Liver (tissue), 8 donors: ENCODE measurements at regions not wholly inside any gene's neighbourhood (a gene's known extent, or its start where the extent isn't known, plus 50 kb on each side); places are given as distances from the start of the nearest gene placed in this dataset.

Experiments
- DNase-seq: peaks from one replicate; pipeline ENCODE4 v3.0.0-alpha.2; 2017; ENCODE audit warnings: low spot score
- H3K27ac ChIP-seq, 2 donors: one replicate each; pipeline ENCODE4 v1.7.0; 2013; ENCODE audit warnings: inconsistent platforms in 2 of 2, low read length in 2 of 2, control low read depth in 1 of 2, low read depth in 1 of 2, mild to moderate bottlenecking in 1 of 2
- H3K27me3 ChIP-seq, 4 donors: one replicate each; pipeline versions ENCODE4 v1.6.1 to v1.7.0; 2013; ENCODE audit warnings: low read length in 3 of 4, inconsistent platforms in 1 of 4, mild to moderate bottlenecking in 1 of 4, moderate library complexity in 1 of 4; ENCODE audit not compliant: control insufficient read depth in 4 of 4, insufficient read depth in 4 of 4
- H3K36me3 ChIP-seq, 4 donors: one replicate each; pipeline versions ENCODE4 v1.6.1 to v1.7.0; 2013; ENCODE audit warnings: low read length in 3 of 4, mild to moderate bottlenecking in 3 of 4, low read depth in 1 of 4, moderate library complexity in 1 of 4; ENCODE audit not compliant: control insufficient read depth in 4 of 4, insufficient read depth in 3 of 4
- H3K4me1 ChIP-seq, 4 donors: one replicate each; pipeline versions ENCODE4 v1.6.1 to v1.7.0; 2013; ENCODE audit warnings: low read length in 3 of 4, mild to moderate bottlenecking in 3 of 4, moderate library complexity in 1 of 4; ENCODE audit not compliant: control insufficient read depth in 4 of 4, insufficient read depth in 4 of 4
- H3K4me3 ChIP-seq, 3 donors: one replicate each; pipeline versions ENCODE4 v1.6.1 to v1.7.0; 2013; ENCODE audit warnings: low read length in 3 of 3, control low read depth in 1 of 3, low read depth in 1 of 3, mild to moderate bottlenecking in 1 of 3
- H3K9ac ChIP-seq, 2 donors: one replicate each; pipeline ENCODE4 v1.7.0; 2013; ENCODE audit warnings: low read length in 2 of 2, mild to moderate bottlenecking in 2 of 2, moderate library complexity in 2 of 2, control low read depth in 1 of 2, low read depth in 1 of 2
- H3K9me3 ChIP-seq, 4 donors: one replicate each; pipeline versions ENCODE4 v1.6.1 to v1.7.0; 2013; ENCODE audit warnings: low read length in 3 of 4; ENCODE audit not compliant: control insufficient read depth in 4 of 4
- EGR1 ChIP-seq, 2 donors: IDR thresholded peaks; 2 replicates each; pipeline ENCODE4 v1.6.1; 2016 to 2018; ENCODE audit warnings: antibody characterized with exemption in 2 of 2, low read depth in 2 of 2
- FOXA1 ChIP-seq: IDR thresholded peaks from 2 replicates; pipeline ENCODE4 v1.6.1; 2016; ENCODE audit warnings: antibody characterized with exemption
- FOXA2 ChIP-seq: IDR thresholded peaks from 2 replicates; pipeline ENCODE4 v1.6.1; 2016; ENCODE audit warnings: antibody characterized with exemption
- GABPA ChIP-seq, 2 donors: IDR thresholded peaks in 1 of 2; conservative IDR thresholded peaks in 1 of 2; 2 replicates each; pipeline ENCODE4 v1.6.1; 2016; ENCODE audit warnings: antibody characterized with exemption in 2 of 2, mild to moderate bottlenecking in 1 of 2, moderate library complexity in 1 of 2
- HNF4A ChIP-seq, 2 donors: conservative IDR thresholded peaks; 2 replicates each; pipeline ENCODE4 v1.6.1; 2016; ENCODE audit warnings: antibody characterized with exemption in 2 of 2, mild to moderate bottlenecking in 2 of 2
- HNF4G ChIP-seq: IDR thresholded peaks from 2 replicates; pipeline ENCODE4 v1.6.1; 2016; ENCODE audit warnings: antibody characterized with exemption
- JUND ChIP-seq, 2 donors: IDR thresholded peaks; 2 replicates each; pipeline ENCODE4 v1.6.1; 2016; ENCODE audit warnings: antibody characterized with exemption in 2 of 2
- RAD21 ChIP-seq, 2 donors: IDR thresholded peaks; 2 replicates each; pipeline ENCODE4 v1.6.1; 2016; ENCODE audit warnings: antibody characterized with exemption in 2 of 2, mild to moderate bottlenecking in 2 of 2
- RXRA ChIP-seq, 2 donors: IDR thresholded peaks; 2 replicates each; pipeline ENCODE4 v1.6.1; 2017 to 2018; ENCODE audit warnings: antibody characterized with exemption in 2 of 2, mild to moderate bottlenecking in 1 of 2
- SP1 ChIP-seq: IDR thresholded peaks from 2 replicates; pipeline ENCODE4 v1.6.1; 2018; ENCODE audit warnings: antibody characterized with exemption, mild to moderate bottlenecking
- YY1 ChIP-seq: IDR thresholded peaks from 2 replicates; pipeline ENCODE4 v1.6.1; 2016; ENCODE audit warnings: antibody characterized with exemption, mild to moderate bottlenecking
- WGBS: extraction: QIAGEN DNeasy Blood & Tissue Kit; methylation state at CpG from one replicate; pipeline ENCODE4 v1.1.7; 2013; 5-methylcytosine and 5-hydroxymethylcytosine counted together
- TF ChIP-seq, protein P1 (sequence below): fragments of 150-350 bp; IDR thresholded peaks from 2 replicates; pipeline ENCODE4 v1.5.1; 2017; ENCODE audit warnings: improper control_type of control experiment, low read depth, low read length; ENCODE audit not compliant: missing input control
- TF ChIP-seq, protein P2 (sequence below): IDR thresholded peaks from 2 replicates; pipeline ENCODE4 v1.6.1; 2016; ENCODE audit warnings: antibody characterized with exemption
- TF ChIP-seq, protein P3 (sequence below): IDR thresholded peaks from 2 replicates; pipeline ENCODE4 v1.6.1; 2016; ENCODE audit warnings: antibody characterized with exemption
- TF ChIP-seq, protein P4 (sequence below): IDR thresholded peaks from 2 replicates; pipeline ENCODE4 v1.6.1; 2016; ENCODE audit warnings: antibody characterized with exemption
- donor health status: healthy.
- donor health status: healthy.
- donor health status: healthy.
- donor health status: healthy.
- donor health status: healthy.

DNA sequence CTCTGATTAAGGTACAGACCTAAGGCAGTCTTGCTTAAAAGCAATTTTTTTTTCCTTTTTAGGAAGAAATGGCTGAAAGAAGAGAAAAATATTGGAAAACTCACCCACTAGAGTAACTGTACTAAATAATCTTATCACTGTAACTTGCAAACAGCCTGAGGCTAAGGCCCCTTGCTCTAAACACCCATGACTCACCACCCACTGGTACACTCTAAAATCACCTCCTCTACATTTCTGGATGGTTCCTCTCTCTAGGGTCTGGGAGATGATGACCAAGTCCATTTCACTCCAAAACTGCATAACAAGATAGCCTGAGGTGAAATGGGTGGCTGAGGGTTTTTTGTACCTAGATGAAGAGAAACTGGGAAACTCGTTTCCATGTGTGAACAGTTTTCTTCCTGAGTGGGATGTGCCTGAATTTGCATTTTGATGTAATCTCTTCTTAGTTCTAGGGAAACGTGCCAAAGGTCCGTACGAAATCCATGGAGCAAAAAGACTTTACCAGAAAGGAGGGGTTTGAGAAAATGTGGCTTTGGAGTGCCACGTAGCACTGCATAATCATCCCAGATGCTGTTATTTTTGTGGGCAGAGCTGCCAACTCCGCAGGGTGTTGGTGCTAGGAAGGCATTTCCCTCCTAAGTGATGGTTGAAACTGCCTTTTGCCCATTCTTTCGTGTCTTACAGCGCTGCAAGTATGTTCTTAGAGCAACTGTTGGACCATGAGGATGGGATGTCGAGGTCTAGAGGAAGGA lies 113.5 kb upstream of the C10orf90 start:
- no peak overlapping the region for H3K9ac ChIP-seq
- DNase-seq = no peak
- no peaks in the 10 kb centered on the region for H3K9me3 ChIP-seq
- H3K27me3 ChIP-seq = peaks cover 0 to 3% (median 0%) of the 10 kb centered on the region in 4 donors
- TF ChIP-seq EGR1 (IDR thresholded peaks at IDR 0.05; ENCODE audit: low read depth in 2 of 2) = no peak
- no peak for TF ChIP-seq JUND (IDR thresholded peaks at IDR 0.05)
- TF ChIP-seq FOXA1 = no peak
- no peak for TF ChIP-seq RXRA (IDR thresholded peaks at IDR 0.05)
- TF ChIP-seq YY1 = no peak
- TF ChIP-seq GABPA (IDR thresholded peaks at IDR 0.05 in 1 of 2, conservative IDR thresholded peaks at IDR 0.05 in 1 of 2) = no peak
- no peaks in the 10 kb centered on the region for H3K36me3 ChIP-seq
- H3K4me1 ChIP-seq = no peaks in the 10 kb centered on the region
- H3K4me3 ChIP-seq = no peak overlapping the region
- 60% methylated on average over 9 of the region's 9 CpGs for WGBS
- H3K27ac ChIP-seq = no peak overlapping the region

DNA sequence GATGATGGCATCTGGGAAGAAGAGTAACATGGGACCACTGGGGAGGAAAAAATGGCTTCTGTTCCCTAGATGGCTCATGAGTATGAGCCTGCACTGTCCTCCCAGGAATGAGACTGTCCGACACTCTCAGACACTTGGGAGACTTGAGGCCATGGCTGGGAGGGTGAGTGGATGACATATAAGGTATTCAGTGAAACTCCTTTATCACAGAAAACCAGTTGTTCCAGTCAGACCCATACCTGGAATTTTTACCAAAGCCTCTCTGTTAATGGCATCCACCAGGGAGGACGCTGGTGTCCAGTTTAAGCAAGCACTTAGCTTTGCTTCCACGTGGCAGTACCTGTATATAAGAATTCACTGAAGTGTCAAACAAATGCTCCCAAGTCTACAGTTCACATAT lies 116.7 kb upstream of the C10orf90 start:
- H3K4me3 ChIP-seq = no peak overlapping the region
- TF ChIP-seq, protein P1, sequence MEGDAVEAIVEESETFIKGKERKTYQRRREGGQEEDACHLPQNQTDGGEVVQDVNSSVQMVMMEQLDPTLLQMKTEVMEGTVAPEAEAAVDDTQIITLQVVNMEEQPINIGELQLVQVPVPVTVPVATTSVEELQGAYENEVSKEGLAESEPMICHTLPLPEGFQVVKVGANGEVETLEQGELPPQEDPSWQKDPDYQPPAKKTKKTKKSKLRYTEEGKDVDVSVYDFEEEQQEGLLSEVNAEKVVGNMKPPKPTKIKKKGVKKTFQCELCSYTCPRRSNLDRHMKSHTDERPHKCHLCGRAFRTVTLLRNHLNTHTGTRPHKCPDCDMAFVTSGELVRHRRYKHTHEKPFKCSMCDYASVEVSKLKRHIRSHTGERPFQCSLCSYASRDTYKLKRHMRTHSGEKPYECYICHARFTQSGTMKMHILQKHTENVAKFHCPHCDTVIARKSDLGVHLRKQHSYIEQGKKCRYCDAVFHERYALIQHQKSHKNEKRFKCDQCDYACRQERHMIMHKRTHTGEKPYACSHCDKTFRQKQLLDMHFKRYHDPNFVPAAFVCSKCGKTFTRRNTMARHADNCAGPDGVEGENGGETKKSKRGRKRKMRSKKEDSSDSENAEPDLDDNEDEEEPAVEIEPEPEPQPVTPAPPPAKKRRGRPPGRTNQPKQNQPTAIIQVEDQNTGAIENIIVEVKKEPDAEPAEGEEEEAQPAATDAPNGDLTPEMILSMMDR = no peak
- TF ChIP-seq HNF4G = no peak
- TF ChIP-seq FOXA1 = no peak
- no peak for TF ChIP-seq YY1
- no peaks in the 10 kb centered on the region for H3K36me3 ChIP-seq
- no peak overlapping the region for H3K27ac ChIP-seq
- no peaks in the 10 kb centered on the region for H3K9me3 ChIP-seq
- no peak overlapping the region for H3K9ac ChIP-seq
- H3K4me1 ChIP-seq = no peaks in the 10 kb centered on the region
- peaks cover 0 to 3% (median 0%) of the 10 kb centered on the region in 4 donors for H3K27me3 ChIP-seq
- DNase-seq = no peak
- 74% methylated on average over 3 of the region's 3 CpGs for WGBS

DNA sequence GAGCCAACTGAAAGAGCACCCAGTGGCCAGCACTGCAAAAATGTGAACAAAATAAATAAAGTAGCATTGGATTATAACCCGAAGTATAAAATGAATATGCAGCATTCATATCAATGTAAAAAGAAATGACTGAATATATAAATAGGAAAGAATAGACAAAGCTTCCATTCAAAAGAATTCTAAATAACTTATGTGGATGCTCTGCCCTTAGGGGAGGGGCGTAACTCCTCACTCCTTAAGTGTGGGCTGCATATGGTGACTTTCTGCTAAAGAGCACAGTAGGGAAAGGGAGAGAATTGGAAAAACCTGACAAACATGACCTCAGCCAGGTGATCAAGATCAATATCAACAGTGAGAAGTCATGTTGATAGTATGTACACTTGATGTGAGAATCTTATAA lies 109.9 kb upstream of the DOCK1 start:
- no peak for DNase-seq
- TF ChIP-seq, protein P2, sequence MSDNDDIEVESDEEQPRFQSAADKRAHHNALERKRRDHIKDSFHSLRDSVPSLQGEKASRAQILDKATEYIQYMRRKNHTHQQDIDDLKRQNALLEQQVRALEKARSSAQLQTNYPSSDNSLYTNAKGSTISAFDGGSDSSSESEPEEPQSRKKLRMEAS = no peak
- TF ChIP-seq FOXA1 = no peak
- TF ChIP-seq HNF4G = no peak
- H3K9me3 ChIP-seq = peaks cover 2 to 20% (median 5%) of the 10 kb centered on the region in 4 donors
- no peaks in the 10 kb centered on the region for H3K36me3 ChIP-seq
- peaks cover 0 to 2% (median 0%) of the 10 kb centered on the region in 4 donors for H3K27me3 ChIP-seq
- whole genome bisulfite sequencing = 82% methylated on average over 2 of the region's 2 CpGs
- no peak overlapping the region for H3K4me3 ChIP-seq
- no peak overlapping the region for H3K9ac ChIP-seq
- no peak overlapping the region for H3K27ac ChIP-seq
- no peaks in the 10 kb centered on the region for H3K4me1 ChIP-seq

DNA sequence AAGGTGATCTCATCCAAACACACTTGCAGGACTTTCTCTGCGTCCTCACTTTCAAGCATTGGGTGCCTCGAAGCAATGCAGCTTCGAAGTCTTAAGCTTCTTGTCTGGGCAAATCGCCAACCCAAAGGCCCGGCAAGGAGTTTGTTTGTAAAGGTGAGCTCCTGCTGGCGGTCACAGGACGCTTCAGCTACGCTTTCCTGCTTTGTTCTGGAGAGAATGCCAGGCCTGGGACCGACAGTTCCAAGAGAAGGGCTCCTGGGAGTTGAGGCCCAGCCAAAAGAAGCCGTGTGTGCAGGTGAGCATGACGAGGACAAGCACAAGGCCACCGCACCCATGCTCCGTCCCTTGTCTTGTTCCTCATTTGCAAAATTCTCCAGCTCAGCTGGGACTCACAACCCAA lies 106.6 kb upstream of the DOCK1 start:
- no peak overlapping the region for H3K27ac ChIP-seq
- H3K27me3 ChIP-seq = peaks cover 0 to 2% (median 0%) of the 10 kb centered on the region in 4 donors
- WGBS = 55% methylated on average over 13 of the region's 13 CpGs
- no peak for DNase-seq
- H3K4me3 ChIP-seq = no peak overlapping the region
- H3K4me1 ChIP-seq = peaks cover 0 to 1% (median 0%) of the 10 kb centered on the region in 4 donors
- TF ChIP-seq FOXA1 (no peak), GABPA (IDR thresholded peaks at IDR 0.05 in 1 of 2, conservative IDR thresholded peaks at IDR 0.05 in 1 of 2) (no peak), YY1 (no peak), RAD21 (IDR thresholded peaks at IDR 0.05) (no peak), FOXA2 (no peak), HNF4G (no peak), SP1 (no peak), HNF4A (conservative IDR thresholded peaks at IDR 0.05) (no peak), JUND (IDR thresholded peaks at IDR 0.05) (no peak), EGR1 (IDR thresholded peaks at IDR 0.05; ENCODE audit: low read depth in 2 of 2) (no peak)
- TF ChIP-seq, protein P3, sequence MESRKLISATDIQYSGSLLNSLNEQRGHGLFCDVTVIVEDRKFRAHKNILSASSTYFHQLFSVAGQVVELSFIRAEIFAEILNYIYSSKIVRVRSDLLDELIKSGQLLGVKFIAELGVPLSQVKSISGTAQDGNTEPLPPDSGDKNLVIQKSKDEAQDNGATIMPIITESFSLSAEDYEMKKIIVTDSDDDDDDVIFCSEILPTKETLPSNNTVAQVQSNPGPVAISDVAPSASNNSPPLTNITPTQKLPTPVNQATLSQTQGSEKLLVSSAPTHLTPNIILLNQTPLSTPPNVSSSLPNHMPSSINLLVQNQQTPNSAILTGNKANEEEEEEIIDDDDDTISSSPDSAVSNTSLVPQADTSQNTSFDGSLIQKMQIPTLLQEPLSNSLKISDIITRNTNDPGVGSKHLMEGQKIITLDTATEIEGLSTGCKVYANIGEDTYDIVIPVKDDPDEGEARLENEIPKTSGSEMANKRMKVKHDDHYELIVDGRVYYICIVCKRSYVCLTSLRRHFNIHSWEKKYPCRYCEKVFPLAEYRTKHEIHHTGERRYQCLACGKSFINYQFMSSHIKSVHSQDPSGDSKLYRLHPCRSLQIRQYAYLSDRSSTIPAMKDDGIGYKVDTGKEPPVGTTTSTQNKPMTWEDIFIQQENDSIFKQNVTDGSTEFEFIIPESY = no peak
- TF ChIP-seq, protein P1 = no peak
- TF ChIP-seq, protein P4, sequence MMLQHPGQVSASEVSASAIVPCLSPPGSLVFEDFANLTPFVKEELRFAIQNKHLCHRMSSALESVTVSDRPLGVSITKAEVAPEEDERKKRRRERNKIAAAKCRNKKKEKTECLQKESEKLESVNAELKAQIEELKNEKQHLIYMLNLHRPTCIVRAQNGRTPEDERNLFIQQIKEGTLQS = no peak
- H3K9me3 ChIP-seq = peaks cover 2 to 17% (median 5%) of the 10 kb centered on the region in 4 donors
- H3K36me3 ChIP-seq = no peaks in the 10 kb centered on the region
- H3K9ac ChIP-seq = no peak overlapping the region
